SK-N-SH (cell line): ENCODE measurements at regions not wholly inside any gene's neighbourhood (a gene's known extent, or its start where the extent isn't known, plus 50 kb on each side); places are given as distances from the start of the nearest gene placed in this dataset.

Experiments used
- CTCF ChIA-PET: fragments of 300-600, 350-600 bp; formaldehyde crosslinking; extraction: SDS; loops from one replicate; lab custom pipeline; 2021; lab: Yijun Ruan, JAX
- POLR2A ChIA-PET: fragments of 350-600 bp; sonication (Branson Sonifier 250); formaldehyde crosslinking; extraction: SDS; loops from one replicate; lab custom pipeline; 2020; ENCODE audit warnings: antibody characterized with exemption, inconsistent platforms; lab: Yijun Ruan, JAX
- DNase-seq: peaks from one replicate; pipeline ENCODE4 v3.0.0; 2012
- H2AFZ ChIP-seq: fragments of 200-600 bp; sonication (generic); 2 replicates; pipeline ENCODE4 v1.8.1; 2016; ENCODE audit warnings: antibody characterized with exemption, mild to moderate bottlenecking, low read depth
- H3F3A ChIP-seq: fragments of 200-600 bp; sonication (generic); replicated peaks from 2 replicates; pipeline ENCODE3; 2016; ENCODE audit warnings: antibody characterized with exemption, mild to moderate bottlenecking; ENCODE audit not compliant: insufficient read depth
- H3K27ac ChIP-seq, 2 experiments: fragments of 200-500 bp in 1 of 2; fragments of 200-600 bp in 1 of 2; sonication (Bioruptor generic) in 1 of 2; sonication (generic), shearing (Covaris generic) in 1 of 2; 2 replicates each; pipeline versions ENCODE4 v1.5.1 to v1.6.1; 2014 to 2016; ENCODE audit warnings: low read depth in 2 of 2, inconsistent platforms in 1 of 2, low read length in 1 of 2, mild to moderate bottlenecking in 1 of 2, mixed read lengths in 1 of 2
- H3K27me3 ChIP-seq: fragments of 200-600 bp; sonication (generic), shearing (Covaris generic); 2 replicates; pipeline ENCODE4 v1.6.1; 2016; ENCODE audit warnings: mixed run types; ENCODE audit not compliant: insufficient read depth
- H3K36me3 ChIP-seq, 2 experiments: fragments of 200-500 bp in 1 of 2; fragments of 200-600 bp in 1 of 2; sonication (Bioruptor generic) in 1 of 2; sonication (generic) in 1 of 2; replicated peaks in 1 of 2; 2 replicates each; pipeline versions ENCODE3 to v1.5.1; 2014 to 2016; ENCODE audit warnings: low read length in 1 of 2, mild to moderate bottlenecking in 1 of 2; ENCODE audit not compliant: insufficient read depth in 2 of 2, control insufficient read depth in 1 of 2
- H3K4me1 ChIP-seq, 2 experiments: fragments of 200-500 bp in 1 of 2; fragments of 200-600 bp in 1 of 2; sonication (Bioruptor generic) in 1 of 2; sonication (generic), shearing (Covaris generic) in 1 of 2; 2 replicates each; pipeline versions ENCODE4 v1.5.1 to v1.6.1; 2014 to 2016; ENCODE audit warnings: low read depth in 1 of 2, low read length in 1 of 2, mixed run types in 1 of 2; ENCODE audit not compliant: insufficient read depth in 2 of 2, control insufficient read depth in 1 of 2
- H3K4me2 ChIP-seq: fragments of 200-600 bp; sonication (generic), shearing (Covaris generic); 2 replicates; pipeline ENCODE4 v1.6.1; 2017; ENCODE audit warnings: mixed run types
- H3K4me3 ChIP-seq, 2 experiments: fragments of 200-500 bp in 1 of 2; fragments of 200-600 bp in 1 of 2; sonication (Bioruptor generic) in 1 of 2; sonication (generic), shearing (Covaris generic) in 1 of 2; 2 replicates each; pipeline versions ENCODE4 v1.5.1 to v1.8.1; 2014 to 2016; ENCODE audit warnings: low read depth in 2 of 2, inconsistent platforms in 1 of 2, low read length in 1 of 2, mild to moderate bottlenecking in 1 of 2, mixed read lengths in 1 of 2, moderate library complexity in 1 of 2
- H3K79me2 ChIP-seq: fragments of 200-600 bp; sonication (generic); 2 replicates; pipeline ENCODE4 v1.8.1; 2017; ENCODE audit warnings: mild to moderate bottlenecking; ENCODE audit not compliant: insufficient read depth
- H3K9ac ChIP-seq: fragments of 200-600 bp; sonication (generic); 2 replicates; pipeline ENCODE4 v1.6.1; 2017; ENCODE audit warnings: mixed run types
- H3K9me2 ChIP-seq: fragments of 200-600 bp; sonication (generic); 2 replicates; pipeline ENCODE4 v1.6.1; 2017; ENCODE audit warnings: mixed run types
- H3K9me3 ChIP-seq: fragments of 200-600 bp; sonication (generic); 2 replicates; pipeline ENCODE4 v1.6.1; 2017; ENCODE audit warnings: mixed run types, mild to moderate bottlenecking, moderate library complexity
- H4K20me1 ChIP-seq: fragments of 200-600 bp; sonication (generic); 2 replicates; pipeline ENCODE4 v1.6.1; 2017; ENCODE audit warnings: mild to moderate bottlenecking, mixed run types; ENCODE audit not compliant: insufficient read depth
- EP300 ChIP-seq, 2 experiments: IDR thresholded peaks; 2 replicates each; pipeline versions ENCODE4 v1.4.0 to v1.6.1; 2012; ENCODE audit warnings: borderline replicate concordance in 1 of 2, low read depth in 1 of 2, low read length in 1 of 2
- EZH2phosphoT487 ChIP-seq: fragments of 200-600 bp; sonication (generic); IDR thresholded peaks from 2 replicates; pipeline ENCODE4 v1.6.1; 2017; ENCODE audit warnings: low read depth, mixed run types, mild to moderate bottlenecking, antibody characterized with exemption, moderate library complexity, borderline replicate concordance
- FOXJ3 ChIP-seq: sonication (generic); formaldehyde crosslinking; IDR thresholded peaks from 2 replicates; pipeline ENCODE4 v1.5.1; 2020; ENCODE audit warnings: mild to moderate bottlenecking, missing genetic modification reagents
- FOXM1 ChIP-seq: IDR thresholded peaks from 2 replicates; pipeline ENCODE4 v1.4.0; 2012; ENCODE audit warnings: low read depth, mild to moderate bottlenecking
- MAX ChIP-seq: IDR thresholded peaks from 2 replicates; pipeline ENCODE4 v1.4.0; 2012; ENCODE audit warnings: low read depth
- MEF2A ChIP-seq: IDR thresholded peaks from 2 replicates; pipeline ENCODE4 v1.4.0; 2012; ENCODE audit warnings: low read depth, borderline replicate concordance
- PBX3 ChIP-seq: IDR thresholded peaks from 2 replicates; pipeline ENCODE4; 2012
- POLR2AphosphoS5 ChIP-seq: IDR thresholded peaks from 2 replicates; pipeline ENCODE4 v1.6.1; 2012; ENCODE audit warnings: low read depth, low read length
- RCOR1 ChIP-seq: fragments of 150-350 bp; IDR thresholded peaks from 2 replicates; pipeline ENCODE4 v1.6.1; 2017; ENCODE audit warnings: antibody characterized with exemption, low read length
- RFX5 ChIP-seq: IDR thresholded peaks from 2 replicates; pipeline ENCODE4 v1.6.1; 2012; ENCODE audit warnings: mild to moderate bottlenecking, improper control_type of control experiment, low read length
- SIN3A ChIP-seq: IDR thresholded peaks from 2 replicates; pipeline ENCODE4 v1.6.1; 2012; ENCODE audit warnings: low read depth, mild to moderate bottlenecking, low read length, moderate library complexity, borderline replicate concordance
- SMC3 ChIP-seq: IDR thresholded peaks from 2 replicates; pipeline ENCODE4 v1.6.1; 2012; ENCODE audit warnings: low read depth, low read length, improper control_type of control experiment
- TCF12 ChIP-seq: IDR thresholded peaks from 2 replicates; pipeline ENCODE4 v1.4.0; 2012
- TEAD4 ChIP-seq: IDR thresholded peaks from 2 replicates; pipeline ENCODE4 v1.4.0; 2012; ENCODE audit warnings: mild to moderate bottlenecking, borderline replicate concordance; ENCODE audit not compliant: insufficient read depth
- USF1 ChIP-seq: IDR thresholded peaks from 2 replicates; pipeline ENCODE4 v1.4.0; 2012; ENCODE audit warnings: low read depth, borderline replicate concordance
- YY1 ChIP-seq: IDR thresholded peaks from 2 replicates; pipeline ENCODE4 v1.4.0; 2012; ENCODE audit warnings: low read depth, mild to moderate bottlenecking
- ZBTB33 ChIP-seq: IDR thresholded peaks from 2 replicates; pipeline ENCODE4 v1.4.0; 2012; ENCODE audit warnings: low read depth, borderline replicate concordance
- WGBS: methylation state at CpG from one replicate; pipeline ENCODE4 v1.1.6; 2017; ENCODE audit warnings: low lambda C conversion rate; 5-methylcytosine and 5-hydroxymethylcytosine counted together

GRCh38 chr2:10242451-10242850 is 60.3 kb upstream of the HPCAL1 start:
- no peak overlapping the region for H3K9ac ChIP-seq
- WGBS, result 95% methylated on average over 14 of the region's 15 CpGs

GRCh38 chr2:10242998-10243925 is 59.4 kb upstream of the HPCAL1 start:
- Histone ChIP-seq H4K20me1 (no peaks in the 10 kb centered on the region), H3F3A (no peaks in the 10 kb centered on the region), H3K27me3 (no peaks in the 10 kb centered on the region), H3K27ac (no peak overlapping the region), H3K4me1 (no peaks in the 10 kb centered on the region; a peak in 1 of 4 replicates), H3K9me2 (no peaks in the 10 kb centered on the region), H3K36me3 (no peaks in the 10 kb centered on the region), H3K79me2 (no peaks in the 10 kb centered on the region), H3K4me2 (no peak overlapping the region), H3K4me3 (no peak overlapping the region), H3K9ac (no peak overlapping the region), H2AFZ (no peak overlapping the region), H3K9me3 (no peaks in the 10 kb centered on the region)
- peak; percentile 77 for DNase-seq
- CTCF ChIA-PET, result interaction anchor here (1.0 to 2.0 kb wide), 3 partner anchors 55 to 192 kb away, joined by 3 to 8 read pairs (median 4); no protein-coding TSS in a partner anchor
- POLR2A ChIA-PET, result interaction anchor here (0.6 kb wide), 1 partner anchor 101 kb away, joined by 3 read pairs; no protein-coding TSS in a partner anchor
- WGBS, result 83% methylated on average over 21 of the region's 28 CpGs
- TF ChIP-seq TCF12, result no peak
- TF ChIP-seq TEAD4, result no peak
- no peak for TF ChIP-seq MAX
- no peak for TF ChIP-seq SMC3
- TF ChIP-seq RFX5, result no peak
- no peak for TF ChIP-seq EZH2phosphoT487
- no peak for TF ChIP-seq RCOR1
- no peak for TF ChIP-seq EP300 (IDR thresholded peaks at IDR 0.05; ENCODE audit: borderline replicate concordance in 1 of 2, low read depth in 1 of 2, low read length in 1 of 2)
- TF ChIP-seq ZBTB33, result no peak
- no peak for TF ChIP-seq SIN3A
- TF ChIP-seq YY1, result no peak
- no peak for TF ChIP-seq POLR2AphosphoS5
- TF ChIP-seq FOXM1, result no peak
- TF ChIP-seq FOXJ3 (CRISPR knock-in tag), result no peak
- no peak for TF ChIP-seq USF1

More at GRCh38 chr2:10242451-10242850, 60.3 kb upstream of the HPCAL1 start:
- Histone ChIP-seq H3K27ac (no peak overlapping the region), H3K9me3 (no peaks in the 10 kb centered on the region), H2AFZ (no peak overlapping the region), H3K4me3 (no peak overlapping the region)
- POLR2A ChIA-PET, result no interaction called here
- no peak for TF ChIP-seq USF1
- no peak for TF ChIP-seq PBX3
- no peak for TF ChIP-seq YY1
- TF ChIP-seq MEF2A, result no peak
- TF ChIP-seq RFX5, result no peak
- TF ChIP-seq, all 33 proteins: peak for 0
- no peaks in the 10 kb centered on the region for H3K27me3 ChIP-seq
- no peak for DNase-seq
- H3K79me2 ChIP-seq, result no peaks in the 10 kb centered on the region
- H3K4me1 ChIP-seq, result no peaks in the 10 kb centered on the region; a peak in 1 of 4 replicates
- no peaks in the 10 kb centered on the region for H3F3A ChIP-seq
- no peaks in the 10 kb centered on the region for H3K9me2 ChIP-seq
- no peak overlapping the region for H3K4me2 ChIP-seq
- CTCF ChIA-PET, result interaction anchor here (1.1 kb wide), 2 partner anchors 19 to 54 kb away, joined by 3 to 4 read pairs; no protein-coding TSS in a partner anchor
- no peaks in the 10 kb centered on the region for H4K20me1 ChIP-seq
- no peaks in the 10 kb centered on the region for H3K36me3 ChIP-seq
